T-helper 1 cell treated with Interleukin-12 subunit alpha and Interleukin-12 subunit beta and Interleukin-4 antibody, amounts not matched to agents 30 ng/mL and 1 ng/mL, for 36 hours (primary cell): ENCODE measurements at regions not wholly inside any gene's neighbourhood (a gene's known extent, or its start where the extent isn't known, plus 50 kb on each side); places are given as distances from the start of the nearest gene placed in this dataset.
"Not testable (repeated sequence)": the region's sequence is repeated elsewhere in the genome, so short reads cannot be mapped to it uniquely, and the experiment has no call there.

ENCODE experiments used
- intact Hi-C: fragments of 100-400 bp; cut with micrococcal nuclease; formaldehyde crosslinking; loops from one replicate; pipeline ENCODE4 v1.15.1; 2024

GRCh38 chr11:129724866-129725265 is 90.8 kb upstream of the TMEM45B start:
- intact Hi-C loops = no loop called here

DNA sequence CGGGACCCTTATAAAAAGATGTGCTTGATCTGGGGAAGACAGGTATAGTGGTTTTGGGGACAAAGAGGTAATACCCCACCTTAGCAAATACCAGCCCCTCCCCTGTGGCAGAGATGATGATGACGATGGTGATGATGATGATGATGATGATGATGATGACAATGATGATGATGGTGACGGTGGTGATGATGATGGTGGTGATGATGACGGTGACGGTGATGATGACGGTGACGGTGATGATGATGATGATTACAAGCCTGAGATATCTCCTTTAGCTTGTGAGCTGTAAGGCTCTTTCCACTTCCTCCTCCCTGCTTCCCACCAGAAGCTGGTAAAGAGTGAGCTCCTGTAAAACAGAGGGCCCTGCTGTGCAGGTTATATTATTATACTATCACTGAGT is 89.5 kb upstream of the TMEM45B start:
- intact Hi-C loops = no loop called here

DNA sequence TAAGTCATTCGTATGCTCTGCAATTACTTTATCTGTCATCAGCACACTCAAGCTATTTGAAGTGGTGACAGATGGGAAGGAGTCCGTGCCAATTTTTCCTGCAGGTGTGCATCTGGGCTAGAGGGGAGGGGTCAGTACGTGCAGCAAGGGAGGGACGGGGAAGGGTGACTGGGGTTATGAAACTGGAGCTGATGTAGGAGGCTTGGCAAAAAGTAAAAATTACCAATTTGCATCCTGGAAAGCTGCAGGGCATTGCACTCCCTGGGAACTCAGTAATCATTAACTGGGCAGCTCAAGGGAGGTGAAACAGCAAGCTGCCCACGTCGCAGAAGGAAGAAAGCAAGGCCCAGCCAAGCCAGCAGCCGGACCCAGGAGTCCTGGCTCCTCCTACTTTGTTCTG is 87.1 kb upstream of the TMEM45B start:
- intact Hi-C loops = no loop called here

GRCh38 chr11:129729216-129729615 is 86.4 kb upstream of the TMEM45B start:
- intact Hi-C loops = no loop called here

DNA sequence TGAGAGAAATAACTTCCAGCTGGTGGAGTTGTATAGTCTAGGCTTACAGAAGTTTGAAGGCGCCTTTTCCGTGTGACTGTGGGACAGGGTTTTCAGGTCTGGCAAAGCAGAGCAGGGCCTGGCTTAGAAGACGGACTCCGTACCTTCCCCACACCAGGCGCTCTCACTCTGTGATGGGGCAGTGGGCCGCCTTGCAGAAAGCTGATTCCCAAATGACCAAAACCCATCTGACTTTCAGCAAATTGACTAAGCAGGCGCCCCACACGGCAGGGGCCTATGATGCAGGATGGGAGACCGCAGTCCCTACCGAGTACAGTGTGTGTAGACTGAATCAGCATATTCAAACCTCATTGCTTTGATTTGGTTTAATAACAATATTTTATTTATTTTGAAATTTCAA is 85.8 kb upstream of the TMEM45B start:
- intact Hi-C loops = no loop called here

GRCh38 chr11:129731316-129731715 is 84.3 kb upstream of the TMEM45B start:
- intact Hi-C loops = no loop called here

GRCh38 chr11:129732941-129733340 is 82.7 kb upstream of the TMEM45B start:
- intact Hi-C loops = no loop called here

DNA sequence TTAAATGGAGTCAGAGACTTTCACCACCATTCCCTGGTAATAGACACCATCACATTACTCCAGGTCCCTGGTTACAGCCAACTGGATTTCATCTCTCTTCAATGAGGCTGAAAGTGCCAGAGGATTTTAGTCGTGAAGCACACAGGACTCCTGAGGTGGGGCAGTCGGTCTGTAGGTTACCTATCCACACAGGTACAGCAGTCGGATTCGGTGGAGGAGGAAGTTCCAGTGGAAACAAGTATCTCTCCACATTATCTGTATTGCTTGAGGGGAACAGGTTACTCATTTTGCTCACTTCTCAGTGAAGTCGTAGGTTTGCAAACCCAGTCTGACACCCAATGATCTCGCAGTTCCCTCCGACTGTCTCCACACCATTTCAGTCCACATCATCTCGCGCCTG is 82.3 kb upstream of the TMEM45B start:
- intact Hi-C loops = no loop called here

DNA sequence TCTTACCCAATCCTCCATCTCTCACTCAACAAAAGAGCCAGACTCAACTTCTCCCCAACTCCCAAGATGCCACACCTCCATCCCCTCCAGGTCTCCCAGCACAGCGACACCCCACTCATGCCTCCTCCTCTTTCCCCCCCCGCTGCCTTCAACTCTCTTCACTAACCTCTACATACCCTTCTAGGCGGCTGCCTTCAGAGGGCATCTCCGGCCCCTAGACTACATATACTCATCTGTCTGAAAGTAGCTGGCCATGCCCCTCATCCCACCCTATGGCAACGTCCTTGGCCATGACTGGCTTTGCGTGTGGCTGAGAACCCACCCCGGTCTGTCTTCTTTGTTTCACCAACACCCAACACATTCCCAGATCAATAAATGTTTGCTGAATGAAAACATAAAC is 81.7 kb upstream of the TMEM45B start:
- intact Hi-C loops = no loop called here

DNA sequence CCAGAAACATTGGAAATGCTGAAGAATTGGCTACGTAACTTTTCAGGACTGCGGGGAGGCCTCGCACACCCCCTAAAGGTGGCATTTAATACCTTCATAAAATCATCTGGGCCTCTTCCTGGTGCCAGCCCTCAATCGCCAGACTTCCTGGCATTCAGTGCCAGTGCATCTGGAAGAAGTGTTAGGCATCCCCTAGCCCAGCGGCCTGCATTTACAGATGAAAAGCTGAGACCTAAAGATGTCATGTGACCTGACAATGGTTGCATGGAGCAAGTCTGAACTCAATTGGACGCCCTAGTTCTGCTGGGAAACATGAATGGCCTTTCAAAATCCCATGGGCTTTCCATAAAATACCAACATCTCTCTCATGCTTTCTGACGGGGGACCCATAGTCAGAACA is 81.0 kb upstream of the TMEM45B start:
- intact Hi-C loops = no loop called here

DNA sequence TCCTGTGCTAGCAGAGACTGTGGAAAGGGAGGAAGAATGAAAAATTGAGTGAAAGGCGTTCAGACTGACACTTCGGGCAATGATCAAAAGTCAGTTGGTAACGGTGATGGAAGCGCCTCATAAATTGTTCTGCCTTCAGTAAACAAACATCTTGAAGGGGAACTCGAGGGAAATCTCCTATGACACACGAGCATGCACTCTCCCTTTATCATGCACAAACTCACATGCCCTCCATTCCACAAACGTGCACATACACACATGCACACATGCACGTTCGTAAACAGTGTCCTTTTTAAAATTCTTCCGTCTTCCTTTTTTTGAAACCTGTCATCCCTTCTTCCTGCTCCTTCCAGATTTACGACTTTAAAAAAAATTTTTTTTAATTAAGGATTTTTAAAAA is 77.8 kb upstream of the TMEM45B start:
- intact Hi-C loops = no loop called here

GRCh38 chr11:129738242-129738641 is 77.4 kb upstream of the TMEM45B start:
- intact Hi-C loops = no loop called here

GRCh38 chr11:129739339-129739738 is 76.3 kb upstream of the TMEM45B start:
- intact Hi-C loops = no loop called here

DNA sequence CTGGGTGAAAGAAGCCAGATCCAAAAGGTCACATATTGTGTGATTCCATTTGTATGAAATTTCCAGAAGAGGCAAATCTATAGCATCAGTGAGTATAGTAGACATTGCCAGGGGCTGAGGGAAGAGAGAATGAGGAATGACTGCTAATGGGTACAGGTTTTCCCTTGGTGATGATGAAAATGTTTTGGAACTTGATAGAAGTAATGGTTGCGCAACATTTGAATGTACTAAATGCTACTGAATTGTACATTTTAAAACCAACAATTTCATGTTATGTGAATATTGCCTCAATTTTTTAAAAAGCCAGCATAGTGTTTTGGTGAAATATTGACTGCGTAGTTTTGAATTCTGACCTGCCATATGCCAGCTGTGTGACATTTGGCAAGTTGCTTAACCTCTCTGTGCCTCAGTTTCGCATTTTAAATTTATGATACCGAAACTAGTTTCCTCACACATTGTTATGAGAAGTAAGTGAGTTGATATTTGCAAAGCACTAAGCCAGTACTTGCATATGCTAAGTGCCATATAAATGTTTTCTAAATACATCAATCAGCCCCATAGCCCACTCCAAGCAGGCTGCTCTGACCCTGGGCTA is 75.4 kb upstream of the TMEM45B start:
- intact Hi-C loops = no loop called here

GRCh38 chr11:129743112-129743815 is 72.4 kb upstream of the TMEM45B start:
- intact Hi-C loops = no loop called here

- intact Hi-C loops = no loop called here
Measured at GRCh38 chr11:129747071-129747470, 68.6 kb upstream of the TMEM45B start.

DNA sequence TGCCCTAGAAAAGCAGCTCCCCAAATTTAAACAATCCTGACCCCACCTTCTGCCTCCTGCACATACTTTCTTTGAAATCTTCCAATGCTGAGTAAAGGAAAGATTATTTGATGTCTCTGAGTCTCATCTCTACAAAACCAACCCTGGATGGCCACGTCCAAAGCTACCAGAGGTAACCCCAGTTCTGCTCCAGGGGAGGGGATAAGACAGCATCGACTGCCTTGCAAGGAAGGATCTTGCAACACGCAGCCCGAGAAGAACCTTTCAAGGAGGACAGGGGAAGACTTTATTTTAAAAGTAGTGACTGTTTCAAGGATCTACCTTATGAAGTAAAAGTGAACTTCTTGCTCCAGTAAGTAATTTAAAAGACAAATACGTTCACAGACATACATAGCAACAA is 66.5 kb upstream of the TMEM45B start:
- intact Hi-C loops = no loop called here

DNA sequence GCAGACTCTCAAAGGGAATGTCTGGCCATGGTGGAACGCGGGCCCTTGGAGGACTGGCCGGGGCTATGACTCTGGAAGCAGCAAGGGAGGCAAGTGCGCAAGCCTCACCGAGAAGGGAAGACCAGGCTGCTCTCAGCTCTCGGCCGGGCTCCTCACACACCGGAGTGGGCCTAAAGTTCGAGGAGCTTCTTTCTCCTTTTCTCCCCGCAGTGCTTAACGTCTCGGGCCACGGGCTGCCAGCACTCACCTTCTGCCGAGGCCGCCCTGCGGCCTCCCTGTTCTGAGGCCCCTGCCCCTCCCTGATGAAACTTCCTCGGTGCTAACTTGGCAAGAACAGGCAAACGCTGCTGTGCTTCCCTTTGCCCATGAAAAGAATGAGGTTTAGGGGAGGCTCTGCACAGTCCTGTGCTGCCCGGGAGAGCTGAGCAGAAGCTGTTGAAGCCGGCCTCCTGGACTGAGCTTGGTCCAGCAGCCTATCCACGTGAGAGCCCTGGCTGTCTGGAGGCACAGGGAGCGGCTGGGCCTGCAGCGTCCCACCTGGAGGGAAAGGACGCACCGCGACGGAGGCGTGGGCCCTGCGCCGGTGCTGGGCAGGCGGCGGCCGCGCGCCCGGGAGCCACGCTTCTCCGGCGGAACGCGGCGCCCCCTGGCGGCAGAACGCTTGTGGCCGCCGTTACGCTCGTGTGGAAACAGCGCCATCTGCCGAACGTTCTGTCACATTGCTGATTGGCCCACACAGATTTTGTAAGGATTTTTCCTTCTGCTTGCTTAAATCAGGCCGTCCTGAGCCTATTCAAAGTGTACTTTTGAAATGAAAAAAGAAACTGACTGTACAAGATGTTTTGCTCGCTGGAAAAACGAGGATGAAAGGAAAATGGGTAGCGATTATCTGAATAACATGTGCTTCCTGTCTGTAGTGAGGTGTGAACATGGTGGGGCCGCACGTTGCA is 65.0 kb upstream of the TMEM45B start:
- intact Hi-C loops = loop anchor here (1.0 to 2.0 kb wide), 8 partner anchors 55 to 866 kb away; partner anchors contain the start of gene TMEM45B

GRCh38 chr11:129751511-129751910 is 64.1 kb upstream of the TMEM45B start:
- intact Hi-C loops = loop anchor here (1.0 to 2.0 kb wide), 8 partner anchors 56 to 867 kb away; partner anchors contain the start of gene TMEM45B

DNA sequence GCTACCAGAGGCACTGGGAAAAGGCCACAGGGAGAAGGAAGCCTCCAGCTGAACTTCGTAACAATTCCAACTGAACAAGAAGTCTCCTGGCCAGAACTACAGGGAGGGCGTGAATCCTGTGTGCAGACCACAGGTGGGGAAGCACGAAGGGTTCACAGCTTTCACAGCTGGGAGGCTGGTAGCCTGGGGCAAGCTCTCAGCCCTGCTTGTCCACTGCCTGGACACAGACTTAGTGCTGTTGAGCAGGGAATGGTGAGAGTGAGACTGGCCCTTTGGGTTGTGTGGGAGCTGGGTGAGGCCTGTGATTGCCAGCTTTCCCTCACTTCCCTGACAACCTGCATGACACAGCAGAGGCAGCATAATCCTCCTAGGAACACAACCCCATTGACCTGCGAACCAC is 52.1 kb upstream of the TMEM45B start:
- intact Hi-C loops = not testable (repeated sequence)

GRCh38 chr11:129764204-129764603 is 51.4 kb upstream of the TMEM45B start:
- intact Hi-C loops = not testable (repeated sequence)
